ENCODE measurements at regions not wholly inside any gene's neighbourhood (a gene's known extent, or its start where the extent isn't known, plus 50 kb on each side); places are given as distances from the start of the nearest gene placed in this dataset.

DNA sequence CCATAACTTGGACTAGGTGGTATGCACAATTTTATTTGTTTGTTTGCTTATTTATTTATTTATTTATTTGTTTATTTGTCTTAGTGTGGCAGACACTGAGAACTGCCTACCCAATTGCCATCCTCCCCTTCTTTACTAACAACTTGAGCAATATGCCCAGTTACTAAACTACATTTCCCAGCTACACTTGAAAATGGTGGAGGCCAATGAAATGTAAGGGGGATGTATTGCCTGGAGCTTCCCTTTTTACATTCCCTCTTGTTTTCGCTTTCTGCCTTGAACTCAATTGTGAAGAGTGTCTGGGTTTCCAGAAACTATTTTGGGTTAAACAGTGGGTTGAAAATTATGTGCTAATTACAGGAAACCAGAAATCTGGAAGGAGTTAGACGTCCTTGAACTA is 152.7 kb upstream of the FKBP1C start:
- H3K36me3 ChIP-seq (ENCODE audit: control insufficient read depth in 2 of 2, extremely low read depth in 1 of 2, insufficient read depth in 2 of 2, low read length in 2 of 2): no peaks in the 10 kb centered on the region
- no peak overlapping the region for H3K27ac ChIP-seq (ENCODE audit: control insufficient read depth, insufficient read depth, low read length)
- no peaks in the 10 kb centered on the region for H3K9me3 ChIP-seq (ENCODE audit: control insufficient read depth, low read depth, low read length)
- no peaks in the 10 kb centered on the region for H3K79me2 ChIP-seq (ENCODE audit: control insufficient read depth, insufficient read depth, low read length)
- H3K9ac ChIP-seq (ENCODE audit: control insufficient read depth, extremely low read depth, insufficient read depth, low read length): no peak overlapping the region
- H4K20me1 ChIP-seq (ENCODE audit: control insufficient read depth, extremely low read depth, insufficient read depth, low read length): no peaks in the 10 kb centered on the region
- no peaks in the 10 kb centered on the region for H3K4me1 ChIP-seq (ENCODE audit: control insufficient read depth, extremely low read depth, insufficient read depth, low read length)
- no peak for TF ChIP-seq EZH2 (IDR thresholded peaks at IDR 0.05; ENCODE audit: low read length)
- TF ChIP-seq, protein P1, sequence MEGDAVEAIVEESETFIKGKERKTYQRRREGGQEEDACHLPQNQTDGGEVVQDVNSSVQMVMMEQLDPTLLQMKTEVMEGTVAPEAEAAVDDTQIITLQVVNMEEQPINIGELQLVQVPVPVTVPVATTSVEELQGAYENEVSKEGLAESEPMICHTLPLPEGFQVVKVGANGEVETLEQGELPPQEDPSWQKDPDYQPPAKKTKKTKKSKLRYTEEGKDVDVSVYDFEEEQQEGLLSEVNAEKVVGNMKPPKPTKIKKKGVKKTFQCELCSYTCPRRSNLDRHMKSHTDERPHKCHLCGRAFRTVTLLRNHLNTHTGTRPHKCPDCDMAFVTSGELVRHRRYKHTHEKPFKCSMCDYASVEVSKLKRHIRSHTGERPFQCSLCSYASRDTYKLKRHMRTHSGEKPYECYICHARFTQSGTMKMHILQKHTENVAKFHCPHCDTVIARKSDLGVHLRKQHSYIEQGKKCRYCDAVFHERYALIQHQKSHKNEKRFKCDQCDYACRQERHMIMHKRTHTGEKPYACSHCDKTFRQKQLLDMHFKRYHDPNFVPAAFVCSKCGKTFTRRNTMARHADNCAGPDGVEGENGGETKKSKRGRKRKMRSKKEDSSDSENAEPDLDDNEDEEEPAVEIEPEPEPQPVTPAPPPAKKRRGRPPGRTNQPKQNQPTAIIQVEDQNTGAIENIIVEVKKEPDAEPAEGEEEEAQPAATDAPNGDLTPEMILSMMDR (optimal IDR thresholded peaks at IDR 0.05 in 1 of 3, IDR thresholded peaks at IDR 0.05 in 1 of 3, conservative IDR thresholded peaks at IDR 0.05 in 1 of 3; ENCODE audit: extremely low read depth in 1 of 3, insufficient read depth in 2 of 3, low read length in 3 of 3): no peak
- no peaks in the 10 kb centered on the region for H3K27me3 ChIP-seq (ENCODE audit: control insufficient read depth, extremely low read depth, insufficient read depth, low read length)
- DNase-seq (ENCODE audit: low read depth, low spot score) (no peak), FAIRE-seq (no peak)
- H3K4me3 ChIP-seq (ENCODE audit: control insufficient read depth in 2 of 3, extremely low read depth in 1 of 3, insufficient read depth in 2 of 3, low read depth in 1 of 3, low read length in 3 of 3): no peak overlapping the region
- no peak overlapping the region for H3K4me2 ChIP-seq (ENCODE audit: control insufficient read depth, extremely low read depth, insufficient read depth, low read depth, low read length)
- H2AFZ ChIP-seq (ENCODE audit: control insufficient read depth, low read length): no peak overlapping the region
- no peaks in the 10 kb centered on the region for H3K9me1 ChIP-seq (ENCODE audit: control insufficient read depth, extremely low read depth, insufficient read depth, low read length)
- dilution Hi-C loops (cut with MboI; ENCODE audit: extremely low pct_ligation_motif_present, low sequenced_read_pairs): no loop called here

DNA sequence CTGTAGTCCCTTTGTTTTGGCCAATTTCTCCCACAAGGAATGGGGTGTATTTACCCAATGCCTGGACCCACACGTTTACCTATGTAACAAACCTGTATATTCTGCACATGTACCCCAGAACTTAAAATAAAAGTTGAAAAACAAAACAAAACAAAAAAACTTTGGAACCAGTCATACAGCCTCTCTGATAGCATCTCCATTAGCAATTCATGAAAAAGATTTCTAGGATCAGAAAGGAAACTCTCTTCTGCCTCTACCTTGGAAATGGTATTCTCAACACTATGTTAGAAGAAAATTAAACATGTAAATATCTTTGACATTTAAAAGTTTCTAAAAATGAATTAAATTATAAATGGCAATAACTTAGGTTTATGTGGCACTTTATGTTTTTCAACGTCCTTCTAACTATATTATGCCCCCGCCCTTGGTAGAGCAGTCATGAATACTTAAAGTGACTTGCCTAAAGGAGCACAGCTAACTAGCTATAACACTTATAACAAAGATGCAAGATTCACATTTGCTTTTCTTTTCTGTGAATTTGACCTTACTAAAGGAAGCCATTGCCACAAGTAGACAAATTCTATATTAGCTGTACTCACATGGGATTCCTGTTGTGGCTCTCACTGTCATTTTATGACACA is 147.5 kb upstream of the FKBP1C start:
- H3K9ac ChIP-seq (ENCODE audit: control insufficient read depth, extremely low read depth, insufficient read depth, low read length): no peak overlapping the region
- FAIRE-seq: no peak
- H3K4me3 ChIP-seq (ENCODE audit: control insufficient read depth in 2 of 3, extremely low read depth in 1 of 3, insufficient read depth in 2 of 3, low read depth in 1 of 3, low read length in 3 of 3): no peak overlapping the region
- dilution Hi-C loops (cut with MboI; ENCODE audit: extremely low pct_ligation_motif_present, low sequenced_read_pairs): no loop called here
- no peaks in the 10 kb centered on the region for H4K20me1 ChIP-seq (ENCODE audit: control insufficient read depth, extremely low read depth, insufficient read depth, low read length)
- H2AFZ ChIP-seq (ENCODE audit: control insufficient read depth, low read length): no peak overlapping the region
- no peaks in the 10 kb centered on the region for H3K36me3 ChIP-seq (ENCODE audit: control insufficient read depth in 2 of 2, extremely low read depth in 1 of 2, insufficient read depth in 2 of 2, low read length in 2 of 2)
- no peaks in the 10 kb centered on the region for H3K9me3 ChIP-seq (ENCODE audit: control insufficient read depth, low read depth, low read length)
- TF ChIP-seq, protein P1 (optimal IDR thresholded peaks at IDR 0.05 in 1 of 3, IDR thresholded peaks at IDR 0.05 in 1 of 3, conservative IDR thresholded peaks at IDR 0.05 in 1 of 3; ENCODE audit: extremely low read depth in 1 of 3, insufficient read depth in 2 of 3, low read length in 3 of 3): no peak
- no peak for TF ChIP-seq EZH2 (IDR thresholded peaks at IDR 0.05; ENCODE audit: low read length)
- H3K79me2 ChIP-seq (ENCODE audit: control insufficient read depth, insufficient read depth, low read length): no peaks in the 10 kb centered on the region
- no peak overlapping the region for H3K27ac ChIP-seq (ENCODE audit: control insufficient read depth, insufficient read depth, low read length)
- no peak for DNase-seq (ENCODE audit: low read depth, low spot score)
- no peaks in the 10 kb centered on the region for H3K27me3 ChIP-seq (ENCODE audit: control insufficient read depth, extremely low read depth, insufficient read depth, low read length)
- H3K9me1 ChIP-seq (ENCODE audit: control insufficient read depth, extremely low read depth, insufficient read depth, low read length): no peaks in the 10 kb centered on the region
- H3K4me1 ChIP-seq (ENCODE audit: control insufficient read depth, extremely low read depth, insufficient read depth, low read length): no peaks in the 10 kb centered on the region
- no peak overlapping the region for H3K4me2 ChIP-seq (ENCODE audit: control insufficient read depth, extremely low read depth, insufficient read depth, low read depth, low read length)
